Skeletal muscle tissue (tissue), 3 donors: ENCODE measurements at regions not wholly inside any gene's neighbourhood (a gene's known extent, or its start where the extent isn't known, plus 50 kb on each side); places are given as distances from the start of the nearest gene placed in this dataset.

Source experiments
- H3K27ac ChIP-seq: one replicate; pipeline ENCODE4 v1.7.0; 2013; ENCODE audit warnings: mild to moderate bottlenecking, low read depth, low read length, inconsistent platforms
- H3K27me3 ChIP-seq, 3 donors: one replicate each; pipeline ENCODE4 v1.7.0; 2013; ENCODE audit warnings: low read length in 3 of 3; ENCODE audit not compliant: control insufficient read depth in 3 of 3, insufficient read depth in 3 of 3
- H3K36me3 ChIP-seq, 3 donors: one replicate each; pipeline ENCODE4 v1.7.0; 2013; ENCODE audit warnings: low read length in 3 of 3; ENCODE audit not compliant: control insufficient read depth in 3 of 3, insufficient read depth in 3 of 3
- H3K4me1 ChIP-seq, 3 donors: one replicate each; pipeline ENCODE4 v1.7.0; 2013; ENCODE audit warnings: low read length in 3 of 3, mild to moderate bottlenecking in 3 of 3; ENCODE audit not compliant: control insufficient read depth in 3 of 3, insufficient read depth in 3 of 3
- H3K4me3 ChIP-seq, 3 donors: one replicate each; pipeline ENCODE4 v1.7.0; 2013; ENCODE audit warnings: low read length in 3 of 3
- H3K9ac ChIP-seq, 3 donors: one replicate each; pipeline ENCODE4 v1.7.0; 2013; ENCODE audit warnings: low read length in 3 of 3, mild to moderate bottlenecking in 3 of 3, moderate library complexity in 2 of 3, low read depth in 1 of 3
- H3K9me3 ChIP-seq, 3 donors: one replicate each; pipeline ENCODE4 v1.7.0; 2013; ENCODE audit warnings: low read length in 3 of 3; ENCODE audit not compliant: control insufficient read depth in 3 of 3
- donor health status: Osteomylitis.

DNA sequence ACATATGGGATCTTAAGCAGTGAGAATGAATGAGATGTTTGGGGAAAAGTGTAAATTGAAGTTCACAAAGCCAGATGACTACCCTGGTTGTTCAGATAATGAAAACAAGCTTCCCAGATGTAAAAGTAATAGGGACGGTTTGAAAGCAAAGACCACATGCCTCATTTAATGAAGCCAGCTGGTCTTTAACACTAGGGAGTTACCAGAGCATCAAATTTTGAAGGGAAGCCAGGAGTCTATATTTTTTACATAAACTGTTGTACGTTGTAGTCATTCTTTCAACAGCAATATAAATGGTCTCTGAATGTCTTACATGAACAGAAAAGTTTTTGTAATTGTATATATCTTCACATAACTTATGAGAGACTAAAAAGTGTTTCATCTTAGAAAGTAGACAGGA lies 2604.5 kb upstream of the PCDH20 start:
- Histone ChIP-seq H3K4me1 (no peaks in the 10 kb centered on the region), H3K9me3 (no peaks in the 10 kb centered on the region), H3K4me3 (no peak overlapping the region), H3K27me3 (no peaks in the 10 kb centered on the region), H3K9ac (no peak overlapping the region), H3K36me3 (no peaks in the 10 kb centered on the region), H3K27ac (no peak overlapping the region)

- Histone ChIP-seq H3K9ac (no peak overlapping the region), H3K9me3 (no peaks in the 10 kb centered on the region), H3K36me3 (no peaks in the 10 kb centered on the region), H3K4me3 (no peak overlapping the region), H3K4me1 (no peaks in the 10 kb centered on the region), H3K27me3 (no peaks in the 10 kb centered on the region), H3K27ac (no peak overlapping the region)
Observed at GRCh38 chr13:64007339-64007738, 2591.7 kb upstream of the PCDH20 start.

GRCh38 chr13:64000321-64000720 lies 2584.7 kb upstream of the PCDH20 start:
- Histone ChIP-seq H3K4me3 (no peak overlapping the region), H3K9ac (no peak overlapping the region), H3K9me3 (no peaks in the 10 kb centered on the region), H3K4me1 (no peaks in the 10 kb centered on the region), H3K27ac (no peak overlapping the region), H3K27me3 (no peaks in the 10 kb centered on the region), H3K36me3 (no peaks in the 10 kb centered on the region)

- Histone ChIP-seq H3K9ac (no peak overlapping the region), H3K36me3 (no peaks in the 10 kb centered on the region), H3K27me3 (no peaks in the 10 kb centered on the region), H3K4me3 (no peak overlapping the region), H3K4me1 (no peaks in the 10 kb centered on the region), H3K9me3 (no peaks in the 10 kb centered on the region), H3K27ac (no peak overlapping the region)
Observed at GRCh38 chr13:63999614-64000305, 2584.1 kb upstream of the PCDH20 start.

GRCh38 chr13:63983366-63983765 lies 2567.7 kb upstream of the PCDH20 start:
- Histone ChIP-seq H3K27me3 (no peaks in the 10 kb centered on the region), H3K9me3 (no peaks in the 10 kb centered on the region), H3K4me1 (no peaks in the 10 kb centered on the region), H3K4me3 (no peak overlapping the region), H3K36me3 (no peaks in the 10 kb centered on the region), H3K9ac (no peak overlapping the region), H3K27ac (no peak overlapping the region)

DNA sequence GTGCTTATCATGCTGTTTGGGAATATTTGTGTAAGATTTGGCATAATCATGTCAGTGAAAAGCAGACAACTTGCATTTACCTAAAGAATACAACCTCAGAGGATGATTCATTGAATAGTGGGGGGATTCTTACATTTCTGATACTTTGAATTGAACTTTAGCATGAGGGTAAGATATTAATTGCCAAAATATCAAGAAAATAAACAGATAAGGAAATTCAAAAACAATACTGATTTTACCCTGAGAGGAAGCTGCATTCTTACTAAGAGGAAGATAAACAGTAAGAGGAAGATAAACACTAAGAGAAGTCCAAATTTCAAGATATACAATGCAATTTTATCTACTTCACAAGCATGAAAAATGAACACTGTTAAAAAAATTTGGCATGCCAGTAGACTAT lies 2564.3 kb upstream of the PCDH20 start:
- no peak overlapping the region for H3K9ac ChIP-seq
- H3K4me1 ChIP-seq: no peaks in the 10 kb centered on the region
- H3K36me3 ChIP-seq: no peaks in the 10 kb centered on the region
- H3K27ac ChIP-seq: no peak overlapping the region
- no peaks in the 10 kb centered on the region for H3K27me3 ChIP-seq
- H3K9me3 ChIP-seq: no peaks in the 10 kb centered on the region
- no peak overlapping the region for H3K4me3 ChIP-seq

- no peak overlapping the region for H3K27ac ChIP-seq
- H3K4me3 ChIP-seq: no peak overlapping the region
- H3K4me1 ChIP-seq: no peaks in the 10 kb centered on the region
- no peaks in the 10 kb centered on the region for H3K36me3 ChIP-seq
- H3K27me3 ChIP-seq: no peaks in the 10 kb centered on the region
- peaks cover 0 to 2% (median 0%) of the 10 kb centered on the region in 3 donors for H3K9me3 ChIP-seq
- H3K9ac ChIP-seq: no peak overlapping the region
Observed at GRCh38 chr13:63972328-63972727, 2556.7 kb upstream of the PCDH20 start.

GRCh38 chr13:63954683-63955082 lies 2539.0 kb upstream of the PCDH20 start:
- Histone ChIP-seq H3K4me3 (no peak overlapping the region), H3K9ac (no peak overlapping the region), H3K4me1 (no peaks in the 10 kb centered on the region), H3K36me3 (no peaks in the 10 kb centered on the region), H3K27me3 (no peaks in the 10 kb centered on the region), H3K27ac (no peak overlapping the region), H3K9me3 (no peaks in the 10 kb centered on the region)

DNA sequence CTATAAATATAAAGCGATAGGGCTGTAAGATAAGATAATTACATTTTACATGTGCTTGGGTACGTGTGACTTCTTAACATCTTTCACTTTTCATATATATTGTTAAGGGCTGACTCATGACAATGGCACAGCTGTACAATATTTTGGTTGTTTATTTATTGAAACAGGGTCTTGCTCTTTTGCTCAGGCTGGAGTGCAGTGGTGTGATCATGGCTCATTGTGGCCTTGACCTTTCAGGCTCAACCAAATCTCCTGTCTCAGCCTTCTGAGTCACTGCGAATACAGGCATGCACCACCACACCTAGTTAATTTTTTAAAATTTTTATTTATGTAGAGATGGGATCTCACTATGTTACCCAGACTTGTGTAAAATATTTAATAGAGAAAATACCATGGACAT lies 2532.4 kb upstream of the PCDH20 start:
- Histone ChIP-seq H3K36me3 (no peaks in the 10 kb centered on the region), H3K27me3 (no peaks in the 10 kb centered on the region), H3K27ac (no peak overlapping the region), H3K9me3 (no peaks in the 10 kb centered on the region), H3K9ac (no peak overlapping the region), H3K4me1 (no peaks in the 10 kb centered on the region), H3K4me3 (no peak overlapping the region)

DNA sequence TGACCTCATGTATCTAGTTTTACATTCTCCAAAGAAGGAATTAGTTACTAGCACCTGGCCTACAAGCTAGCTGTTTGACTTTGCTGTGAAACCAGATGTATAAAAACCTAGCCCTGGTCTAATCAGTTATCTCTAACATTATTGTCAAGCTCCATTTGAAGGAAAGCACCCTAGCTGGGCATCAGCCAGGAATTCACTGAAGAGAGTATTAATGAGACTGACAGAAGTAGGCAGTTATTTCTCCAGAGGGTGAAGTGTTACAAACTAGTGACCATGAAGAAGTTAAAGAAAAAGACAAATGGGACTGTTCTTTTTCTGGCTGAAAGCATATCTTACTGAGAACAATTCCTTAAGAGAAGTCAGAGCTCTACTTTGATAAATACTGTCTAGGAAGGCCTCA lies 2529.3 kb upstream of the PCDH20 start:
- Histone ChIP-seq H3K4me1 (no peaks in the 10 kb centered on the region), H3K9me3 (no peaks in the 10 kb centered on the region), H3K27ac (no peak overlapping the region), H3K4me3 (no peak overlapping the region), H3K27me3 (no peaks in the 10 kb centered on the region), H3K36me3 (no peaks in the 10 kb centered on the region), H3K9ac (no peak overlapping the region)
